Liver (tissue), 8 donors: ENCODE measurements at regions not wholly inside any gene's neighbourhood (a gene's known extent, or its start where the extent isn't known, plus 50 kb on each side); places are given as distances from the start of the nearest gene placed in this dataset.

Source experiments
- DNase-seq: peaks from one replicate; pipeline ENCODE4 v3.0.0-alpha.2; 2017; ENCODE audit warnings: low spot score
- H3K27ac ChIP-seq, 2 donors: one replicate each; pipeline ENCODE4 v1.7.0; 2013; ENCODE audit warnings: inconsistent platforms in 2 of 2, low read length in 2 of 2, control low read depth in 1 of 2, low read depth in 1 of 2, mild to moderate bottlenecking in 1 of 2
- H3K27me3 ChIP-seq, 4 donors: one replicate each; pipeline versions ENCODE4 v1.6.1 to v1.7.0; 2013; ENCODE audit warnings: low read length in 3 of 4, inconsistent platforms in 1 of 4, mild to moderate bottlenecking in 1 of 4, moderate library complexity in 1 of 4; ENCODE audit not compliant: control insufficient read depth in 4 of 4, insufficient read depth in 4 of 4
- H3K36me3 ChIP-seq, 4 donors: one replicate each; pipeline versions ENCODE4 v1.6.1 to v1.7.0; 2013; ENCODE audit warnings: low read length in 3 of 4, mild to moderate bottlenecking in 3 of 4, low read depth in 1 of 4, moderate library complexity in 1 of 4; ENCODE audit not compliant: control insufficient read depth in 4 of 4, insufficient read depth in 3 of 4
- H3K4me1 ChIP-seq, 4 donors: one replicate each; pipeline versions ENCODE4 v1.6.1 to v1.7.0; 2013; ENCODE audit warnings: low read length in 3 of 4, mild to moderate bottlenecking in 3 of 4, moderate library complexity in 1 of 4; ENCODE audit not compliant: control insufficient read depth in 4 of 4, insufficient read depth in 4 of 4
- H3K4me3 ChIP-seq, 3 donors: one replicate each; pipeline versions ENCODE4 v1.6.1 to v1.7.0; 2013; ENCODE audit warnings: low read length in 3 of 3, control low read depth in 1 of 3, low read depth in 1 of 3, mild to moderate bottlenecking in 1 of 3
- H3K9ac ChIP-seq, 2 donors: one replicate each; pipeline ENCODE4 v1.7.0; 2013; ENCODE audit warnings: low read length in 2 of 2, mild to moderate bottlenecking in 2 of 2, moderate library complexity in 2 of 2, control low read depth in 1 of 2, low read depth in 1 of 2
- H3K9me3 ChIP-seq, 4 donors: one replicate each; pipeline versions ENCODE4 v1.6.1 to v1.7.0; 2013; ENCODE audit warnings: low read length in 3 of 4; ENCODE audit not compliant: control insufficient read depth in 4 of 4
- ATF3 ChIP-seq: IDR thresholded peaks from 2 replicates; pipeline ENCODE4 v1.6.1; 2016; ENCODE audit warnings: antibody characterized with exemption
- CTCF ChIP-seq: fragments of 150-350 bp; IDR thresholded peaks from 2 replicates; pipeline ENCODE4 v1.5.1; 2017; ENCODE audit warnings: improper control_type of control experiment, low read depth, low read length; ENCODE audit not compliant: missing input control
- EGR1 ChIP-seq, 2 donors: IDR thresholded peaks; 2 replicates each; pipeline ENCODE4 v1.6.1; 2016 to 2018; ENCODE audit warnings: antibody characterized with exemption in 2 of 2, low read depth in 2 of 2
- FOXA1 ChIP-seq: IDR thresholded peaks from 2 replicates; pipeline ENCODE4 v1.6.1; 2016; ENCODE audit warnings: antibody characterized with exemption
- FOXA2 ChIP-seq: IDR thresholded peaks from 2 replicates; pipeline ENCODE4 v1.6.1; 2016; ENCODE audit warnings: antibody characterized with exemption
- GABPA ChIP-seq, 2 donors: IDR thresholded peaks in 1 of 2; conservative IDR thresholded peaks in 1 of 2; 2 replicates each; pipeline ENCODE4 v1.6.1; 2016; ENCODE audit warnings: antibody characterized with exemption in 2 of 2, mild to moderate bottlenecking in 1 of 2, moderate library complexity in 1 of 2
- HNF4A ChIP-seq, 2 donors: conservative IDR thresholded peaks; 2 replicates each; pipeline ENCODE4 v1.6.1; 2016; ENCODE audit warnings: antibody characterized with exemption in 2 of 2, mild to moderate bottlenecking in 2 of 2
- HNF4G ChIP-seq: IDR thresholded peaks from 2 replicates; pipeline ENCODE4 v1.6.1; 2016; ENCODE audit warnings: antibody characterized with exemption
- JUND ChIP-seq, 2 donors: IDR thresholded peaks; 2 replicates each; pipeline ENCODE4 v1.6.1; 2016; ENCODE audit warnings: antibody characterized with exemption in 2 of 2
- RAD21 ChIP-seq, 2 donors: IDR thresholded peaks; 2 replicates each; pipeline ENCODE4 v1.6.1; 2016; ENCODE audit warnings: antibody characterized with exemption in 2 of 2, mild to moderate bottlenecking in 2 of 2
- RXRA ChIP-seq, 2 donors: IDR thresholded peaks; 2 replicates each; pipeline ENCODE4 v1.6.1; 2017 to 2018; ENCODE audit warnings: antibody characterized with exemption in 2 of 2, mild to moderate bottlenecking in 1 of 2
- SP1 ChIP-seq: IDR thresholded peaks from 2 replicates; pipeline ENCODE4 v1.6.1; 2018; ENCODE audit warnings: antibody characterized with exemption, mild to moderate bottlenecking
- TAF1 ChIP-seq: conservative IDR thresholded peaks from 2 replicates; pipeline ENCODE4 v1.6.1; 2016; ENCODE audit warnings: antibody characterized with exemption, mild to moderate bottlenecking
- YY1 ChIP-seq: IDR thresholded peaks from 2 replicates; pipeline ENCODE4 v1.6.1; 2016; ENCODE audit warnings: antibody characterized with exemption, mild to moderate bottlenecking
- ZBTB33 ChIP-seq: IDR thresholded peaks from 2 replicates; pipeline ENCODE4 v1.6.1; 2016; ENCODE audit warnings: antibody characterized with exemption
- WGBS: extraction: QIAGEN DNeasy Blood & Tissue Kit; methylation state at CpG from one replicate; pipeline ENCODE4 v1.1.7; 2013; 5-methylcytosine and 5-hydroxymethylcytosine counted together
- TF ChIP-seq, protein P1 (sequence below): IDR thresholded peaks from 2 replicates; pipeline ENCODE4 v1.6.1; 2016; ENCODE audit warnings: antibody characterized with exemption, mild to moderate bottlenecking
- TF ChIP-seq, protein P2 (sequence below): IDR thresholded peaks from 2 replicates; pipeline ENCODE4 v1.6.1; 2016; ENCODE audit warnings: antibody characterized with exemption
- donor health status: healthy.
- donor health status: healthy.
- donor health status: healthy.
- donor health status: healthy.
- donor health status: healthy.

- TF ChIP-seq YY1 (no peak), EGR1 (IDR thresholded peaks at IDR 0.05; ENCODE audit: low read depth in 2 of 2) (no peak), SP1 (no peak), FOXA2 (no peak), RAD21 (IDR thresholded peaks at IDR 0.05) (no peak), ATF3 (no peak), TAF1 (no peak), RXRA (IDR thresholded peaks at IDR 0.05) (no peak), HNF4A (conservative IDR thresholded peaks at IDR 0.05) (no peak), JUND (IDR thresholded peaks at IDR 0.05) (no peak)
- TF ChIP-seq, protein P1, sequence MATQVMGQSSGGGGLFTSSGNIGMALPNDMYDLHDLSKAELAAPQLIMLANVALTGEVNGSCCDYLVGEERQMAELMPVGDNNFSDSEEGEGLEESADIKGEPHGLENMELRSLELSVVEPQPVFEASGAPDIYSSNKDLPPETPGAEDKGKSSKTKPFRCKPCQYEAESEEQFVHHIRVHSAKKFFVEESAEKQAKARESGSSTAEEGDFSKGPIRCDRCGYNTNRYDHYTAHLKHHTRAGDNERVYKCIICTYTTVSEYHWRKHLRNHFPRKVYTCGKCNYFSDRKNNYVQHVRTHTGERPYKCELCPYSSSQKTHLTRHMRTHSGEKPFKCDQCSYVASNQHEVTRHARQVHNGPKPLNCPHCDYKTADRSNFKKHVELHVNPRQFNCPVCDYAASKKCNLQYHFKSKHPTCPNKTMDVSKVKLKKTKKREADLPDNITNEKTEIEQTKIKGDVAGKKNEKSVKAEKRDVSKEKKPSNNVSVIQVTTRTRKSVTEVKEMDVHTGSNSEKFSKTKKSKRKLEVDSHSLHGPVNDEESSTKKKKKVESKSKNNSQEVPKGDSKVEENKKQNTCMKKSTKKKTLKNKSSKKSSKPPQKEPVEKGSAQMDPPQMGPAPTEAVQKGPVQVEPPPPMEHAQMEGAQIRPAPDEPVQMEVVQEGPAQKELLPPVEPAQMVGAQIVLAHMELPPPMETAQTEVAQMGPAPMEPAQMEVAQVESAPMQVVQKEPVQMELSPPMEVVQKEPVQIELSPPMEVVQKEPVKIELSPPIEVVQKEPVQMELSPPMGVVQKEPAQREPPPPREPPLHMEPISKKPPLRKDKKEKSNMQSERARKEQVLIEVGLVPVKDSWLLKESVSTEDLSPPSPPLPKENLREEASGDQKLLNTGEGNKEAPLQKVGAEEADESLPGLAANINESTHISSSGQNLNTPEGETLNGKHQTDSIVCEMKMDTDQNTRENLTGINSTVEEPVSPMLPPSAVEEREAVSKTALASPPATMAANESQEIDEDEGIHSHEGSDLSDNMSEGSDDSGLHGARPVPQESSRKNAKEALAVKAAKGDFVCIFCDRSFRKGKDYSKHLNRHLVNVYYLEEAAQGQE = no peak
- TF ChIP-seq, protein P2, sequence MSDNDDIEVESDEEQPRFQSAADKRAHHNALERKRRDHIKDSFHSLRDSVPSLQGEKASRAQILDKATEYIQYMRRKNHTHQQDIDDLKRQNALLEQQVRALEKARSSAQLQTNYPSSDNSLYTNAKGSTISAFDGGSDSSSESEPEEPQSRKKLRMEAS = no peak
- no peaks in the 10 kb centered on the region for H3K9me3 ChIP-seq
- peaks cover 0 to under 1% (median 0%) of the 10 kb centered on the region in 4 donors for H3K4me1 ChIP-seq
- H3K9ac ChIP-seq = no peak overlapping the region
- 73% methylated on average over 2 of the region's 2 CpGs for WGBS
- no peaks in the 10 kb centered on the region for H3K27me3 ChIP-seq
- H3K27ac ChIP-seq = no peak overlapping the region
- no peaks in the 10 kb centered on the region for H3K36me3 ChIP-seq
- no peak overlapping the region for H3K4me3 ChIP-seq
- no peak for DNase-seq
These were observed 61.6 kb upstream of the C9orf72 start for GRCh38 chr9:27634879-27635278.

- 82% methylated on average over 6 of the region's 6 CpGs for WGBS
These were observed 65.4 kb upstream of the C9orf72 start for GRCh38 chr9:27638716-27639115.

More at GRCh38 chr9:27638716-27639115, 65.4 kb upstream of the C9orf72 start:
- Histone ChIP-seq H3K27ac (no peak overlapping the region), H3K4me3 (no peak overlapping the region), H3K9me3 (no peaks in the 10 kb centered on the region), H3K27me3 (no peaks in the 10 kb centered on the region), H3K9ac (no peak overlapping the region), H3K36me3 (no peaks in the 10 kb centered on the region), H3K4me1 (no peaks in the 10 kb centered on the region)
- no peak for TF ChIP-seq FOXA1
- TF ChIP-seq, protein P2 = no peak
- no peak for TF ChIP-seq FOXA2
- no peak for TF ChIP-seq ZBTB33
- TF ChIP-seq YY1 = no peak
- no peak for TF ChIP-seq CTCF
- no peak for TF ChIP-seq EGR1 (IDR thresholded peaks at IDR 0.05; ENCODE audit: low read depth in 2 of 2)
- TF ChIP-seq GABPA (IDR thresholded peaks at IDR 0.05 in 1 of 2, conservative IDR thresholded peaks at IDR 0.05 in 1 of 2) = no peak
- TF ChIP-seq SP1 = no peak
- TF ChIP-seq RAD21 (IDR thresholded peaks at IDR 0.05) = no peak
- no peak for TF ChIP-seq HNF4G
- TF ChIP-seq RXRA (IDR thresholded peaks at IDR 0.05) = no peak
- DNase-seq = no peak
